KMS-11 (cell line): ENCODE measurements at regions not wholly inside any gene's neighbourhood (a gene's known extent, or its start where the extent isn't known, plus 50 kb on each side); places are given as distances from the start of the nearest gene placed in this dataset.

Experiments
- H2AFZ ChIP-seq: fragments of 200-600 bp; sonication (generic); 2 replicates; pipeline ENCODE4 v1.6.1; 2016; ENCODE audit warnings: antibody characterized with exemption, mixed run types, low read depth
- H3K27ac ChIP-seq: fragments of 200-600 bp; sonication (generic); 2 replicates; pipeline ENCODE4 v1.6.1; 2016; ENCODE audit warnings: mild to moderate bottlenecking, mixed run types
- H3K27me3 ChIP-seq: fragments of 200-600 bp; sonication (generic); 2 replicates; pipeline ENCODE4 v1.6.1; 2017; ENCODE audit warnings: mild to moderate bottlenecking, low read depth, mixed run types, moderate library complexity; ENCODE audit not compliant: insufficient read depth
- H3K36me3 ChIP-seq: fragments of 200-600 bp; sonication (generic); 2 replicates; pipeline ENCODE4 v1.6.1; 2017; ENCODE audit warnings: mild to moderate bottlenecking, mixed run types; ENCODE audit not compliant: insufficient read depth
- H3K4me1 ChIP-seq: fragments of 200-600 bp; sonication (generic); 2 replicates; pipeline ENCODE4 v1.6.1; 2016; ENCODE audit warnings: mild to moderate bottlenecking, low read depth, mixed run types; ENCODE audit not compliant: poor library complexity, severe bottlenecking
- H3K4me2 ChIP-seq: fragments of 200-600 bp; sonication (generic); 2 replicates; pipeline ENCODE4 v1.7.0; 2016; ENCODE audit warnings: mild to moderate bottlenecking, mixed run types
- H3K4me3 ChIP-seq: fragments of 200-600 bp; sonication (generic); IDR thresholded peaks from 2 replicates; pipeline ENCODE4 v1.6.1; 2017; ENCODE audit warnings: low read depth, low read length, mixed read lengths; ENCODE audit not compliant: insufficient read depth
- H3K79me2 ChIP-seq: fragments of 200-600 bp; sonication (generic); 2 replicates; pipeline ENCODE4 v1.6.1; 2016; ENCODE audit warnings: low read depth, mixed run types; ENCODE audit not compliant: insufficient read depth
- H3K9ac ChIP-seq: fragments of 200-600 bp; sonication (generic); 2 replicates; pipeline ENCODE4 v1.6.1; 2016; ENCODE audit warnings: mild to moderate bottlenecking, mixed run types
- H4K20me1 ChIP-seq: fragments of 200-600 bp; sonication (generic); 2 replicates; pipeline ENCODE4 v1.6.1; 2016; ENCODE audit warnings: mild to moderate bottlenecking, mixed run types; ENCODE audit not compliant: insufficient read depth
- CTCF ChIP-seq: fragments of 200-600 bp; sonication (generic); conservative IDR thresholded peaks from 2 replicates; pipeline ENCODE4 v1.6.1; 2017; ENCODE audit warnings: low read depth, mild to moderate bottlenecking, antibody characterized with exemption, low read length, moderate library complexity, mixed read lengths

- Histone ChIP-seq H3K27ac (no peak overlapping the region), H2AFZ (no peak overlapping the region), H3K36me3 (no peaks in the 10 kb centered on the region), H3K27me3 (no peaks in the 10 kb centered on the region), H4K20me1 (no peaks in the 10 kb centered on the region), H3K4me3 (no peak overlapping the region), H3K9ac (no peak overlapping the region), H3K4me2 (no peak overlapping the region), H3K4me1 (no peaks in the 10 kb centered on the region), H3K79me2 (no peaks in the 10 kb centered on the region)
- TF ChIP-seq CTCF, result no peak
Measured at GRCh38 chr2:16852651-16853050, 187.0 kb upstream of the CYRIA start.

GRCh38 chr2:16851126-16851525, 185.5 kb upstream of the CYRIA start:
- H4K20me1 ChIP-seq, result no peaks in the 10 kb centered on the region
- no peak overlapping the region for H3K4me3 ChIP-seq
- H3K9ac ChIP-seq, result no peak overlapping the region
- TF ChIP-seq CTCF, result no peak
- no peak overlapping the region for H3K27ac ChIP-seq
- H3K4me2 ChIP-seq, result no peak overlapping the region
- H2AFZ ChIP-seq, result no peak overlapping the region
- H3K36me3 ChIP-seq, result no peaks in the 10 kb centered on the region
- H3K4me1 ChIP-seq, result no peaks in the 10 kb centered on the region
- no peaks in the 10 kb centered on the region for H3K79me2 ChIP-seq
- no peaks in the 10 kb centered on the region for H3K27me3 ChIP-seq

- Histone ChIP-seq H3K27me3 (no peaks in the 10 kb centered on the region), H2AFZ (no peak overlapping the region), H3K36me3 (no peaks in the 10 kb centered on the region), H3K4me1 (no peaks in the 10 kb centered on the region), H3K4me3 (no peak overlapping the region), H3K9ac (no peak overlapping the region), H4K20me1 (no peaks in the 10 kb centered on the region), H3K27ac (no peak overlapping the region), H3K4me2 (no peak overlapping the region), H3K79me2 (no peaks in the 10 kb centered on the region)
- no peak for TF ChIP-seq CTCF
Measured at GRCh38 chr2:16840496-16841172, 175.0 kb upstream of the CYRIA start.

- no peaks in the 10 kb centered on the region for H4K20me1 ChIP-seq
- H3K27ac ChIP-seq, result no peak overlapping the region
- H3K4me1 ChIP-seq, result no peaks in the 10 kb centered on the region
- H3K36me3 ChIP-seq, result no peaks in the 10 kb centered on the region
- no peak overlapping the region for H3K9ac ChIP-seq
- no peaks in the 10 kb centered on the region for H3K27me3 ChIP-seq
- no peak overlapping the region for H3K4me2 ChIP-seq
- no peaks in the 10 kb centered on the region for H3K79me2 ChIP-seq
- H2AFZ ChIP-seq, result no peak overlapping the region
- no peak overlapping the region for H3K4me3 ChIP-seq
- TF ChIP-seq CTCF, result no peak
Measured at GRCh38 chr2:16832910-16833309, 167.3 kb upstream of the CYRIA start.
